GM13976 (cell line): ENCODE measurements at regions not wholly inside any gene's neighbourhood (a gene's known extent, or its start where the extent isn't known, plus 50 kb on each side); places are given as distances from the start of the nearest gene placed in this dataset.

ENCODE experiments used
- DNase-seq: peaks from one replicate; pipeline ENCODE4 v3.0.0; 2012; ENCODE audit warnings: low spot score
- CTCF ChIP-seq: IDR thresholded peaks from 2 replicates; pipeline ENCODE4 v1.5.1; 2012; ENCODE audit warnings: borderline replicate concordance, mild to moderate bottlenecking; ENCODE audit not compliant: insufficient read depth; ENCODE audit errors: extremely low read depth, missing control alignments, control extremely low read depth
- in situ Hi-C: fragments of 300-500 bp; cut with MboI; formaldehyde crosslinking; loops from one replicate; pipeline ENCODE4 v1.12.0; 2022; ENCODE audit warnings: low sequenced_read_pairs, mixed read lengths, inconsistent platforms; ENCODE audit not compliant: unreplicated experiment

GRCh38 chr4:112793033-112793432 lies 156.1 kb downstream of the LARP7 start:
- in situ Hi-C loops = no loop called here
- TF ChIP-seq CTCF = no peak
- no peak for DNase-seq

DNA sequence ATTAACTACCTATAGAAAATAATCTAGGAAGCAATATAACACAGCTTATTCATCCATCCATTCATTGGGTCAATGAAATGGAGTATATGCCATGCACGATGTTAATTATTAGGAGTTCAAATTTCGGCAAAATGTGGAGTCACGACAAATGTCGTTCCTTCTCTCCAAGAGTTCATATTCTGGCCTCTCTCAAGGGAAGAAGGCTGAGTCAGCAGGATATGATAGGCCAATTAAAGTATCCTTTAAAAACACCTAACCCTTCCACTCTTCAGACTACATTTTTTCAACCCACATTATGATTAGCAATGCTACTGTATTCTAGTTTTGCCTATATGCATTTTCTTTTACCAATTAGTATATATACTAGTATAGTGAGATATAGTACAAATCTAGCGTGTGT lies 163.1 kb downstream of the LARP7 start:
- no peak for TF ChIP-seq CTCF
- in situ Hi-C loops = no loop called here
- no peak for DNase-seq

GRCh38 chr4:112801341-112801740 lies 164.4 kb downstream of the LARP7 start:
- in situ Hi-C loops = no loop called here
- DNase-seq = no peak
- no peak for TF ChIP-seq CTCF

DNA sequence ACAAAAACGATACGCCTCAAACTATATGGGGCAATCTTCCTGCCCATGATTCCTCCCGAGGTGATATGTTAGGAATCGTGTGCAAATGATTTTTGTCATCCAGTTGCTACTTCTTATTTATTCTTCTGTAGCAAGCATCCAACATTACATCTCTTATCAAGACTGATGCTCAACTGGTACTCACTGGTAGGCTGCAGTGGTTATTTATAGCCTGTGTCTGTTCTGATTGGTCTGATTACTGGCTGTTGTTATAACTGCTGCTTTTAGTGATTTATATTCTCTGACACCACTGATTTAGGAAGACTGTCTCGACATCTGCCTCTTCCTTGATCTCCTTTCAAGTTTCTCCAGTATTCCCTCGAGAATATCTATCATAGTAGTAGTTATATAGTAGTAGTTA lies 165.8 kb downstream of the LARP7 start:
- no peak for TF ChIP-seq CTCF
- no peak for DNase-seq
- in situ Hi-C loops = no loop called here

- no peak for TF ChIP-seq CTCF
- peak; percentile 57 for DNase-seq
- in situ Hi-C loops = no loop called here
These were observed 170.1 kb downstream of the LARP7 start for GRCh38 chr4:112807083-112807482.

GRCh38 chr4:112808001-112808400 lies 171.1 kb downstream of the LARP7 start:
- in situ Hi-C loops = no loop called here
- TF ChIP-seq CTCF = no peak
- no peak for DNase-seq

GRCh38 chr4:112813790-112814189 lies 176.8 kb downstream of the LARP7 start:
- DNase-seq = peak; percentile 47
- TF ChIP-seq CTCF = no peak
- in situ Hi-C loops = no loop called here
